H1 (cell line): ENCODE measurements at regions not wholly inside any gene's neighbourhood (a gene's known extent, or its start where the extent isn't known, plus 50 kb on each side); places are given as distances from the start of the nearest gene placed in this dataset.

Experiments used
- CTCF ChIA-PET: fragments of 300-600 bp; sonication (Branson Sonifier 250); formaldehyde crosslinking; loops from one replicate; lab custom pipeline; 2021; ENCODE audit not compliant: partially characterized antibody; lab: Charles Lee
- POLR2A ChIA-PET: fragments of 300-600 bp; sonication (Branson Sonifier 250); formaldehyde crosslinking; loops from one replicate; lab custom pipeline; 2021; ENCODE audit warnings: inconsistent platforms; ENCODE audit not compliant: partially characterized antibody; lab: Charles Lee
- DNase-seq, 2 experiments: peaks; one replicate each; pipeline versions ENCODE4 v3.0.0 to v3.0.0-alpha.2; 2010 to 2022; ENCODE audit warnings: low spot score in 2 of 2, low read depth in 1 of 2, mixed read lengths in 1 of 2
- FAIRE-seq: peaks from 2 replicates; lab custom pipeline; 2011; peaks lifted over from hg19 to GRCh38; lab: Jason Lieb, UNC
- H2AFZ ChIP-seq: 2 replicates; pipeline ENCODE4 v1.8.1; 2012; ENCODE audit warnings: low read length, inconsistent platforms
- H2AK5ac ChIP-seq: 2 replicates; pipeline ENCODE4 v1.6.1; 2013; ENCODE audit warnings: low read depth, low read length
- H2BK120ac ChIP-seq: replicated peaks from 2 replicates; pipeline ENCODE3; 2013; ENCODE audit warnings: low read depth, low read length, inconsistent platforms
- H2BK12ac ChIP-seq: 2 replicates; pipeline ENCODE4 v1.6.1; 2013; ENCODE audit warnings: low read depth, low read length
- H2BK15ac ChIP-seq: 2 replicates; pipeline ENCODE4 v1.6.1; 2013; ENCODE audit warnings: low read length
- H2BK20ac ChIP-seq: 2 replicates; pipeline ENCODE4 v1.6.1; 2013; ENCODE audit warnings: low read length
- H2BK5ac ChIP-seq: 2 replicates; pipeline ENCODE4 v1.6.1; 2013; ENCODE audit warnings: low read depth, low read length
- H3K14ac ChIP-seq: 2 replicates; pipeline ENCODE4 v1.6.1; 2013; ENCODE audit warnings: inconsistent platforms; ENCODE audit not compliant: insufficient read length
- H3K18ac ChIP-seq: 2 replicates; pipeline ENCODE4 v1.6.1; 2013; ENCODE audit warnings: low read length; ENCODE audit errors: extremely low read depth
- H3K23ac ChIP-seq: 2 replicates; pipeline ENCODE4 v1.6.1; 2013; ENCODE audit warnings: inconsistent platforms; ENCODE audit not compliant: insufficient read length
- H3K23me2 ChIP-seq: 2 replicates; pipeline ENCODE4 v1.6.1; 2013; ENCODE audit warnings: low read depth, low read length
- H3K27ac ChIP-seq: 2 replicates; pipeline ENCODE4 v1.6.1; 2011; ENCODE audit warnings: low read depth, low read length, inconsistent platforms
- H3K27me3 ChIP-seq, 4 experiments: replicated peaks in 1 of 4; 1 replicate in 1 of 4; 2 replicates in 3 of 4; pipeline versions ENCODE4 v1.6.1 to v1.8.1; 2011 to 2013; ENCODE audit warnings: low read length in 3 of 4, mild to moderate bottlenecking in 3 of 4, inconsistent platforms in 2 of 4, mixed read lengths in 2 of 4, moderate library complexity in 1 of 4; ENCODE audit not compliant: control insufficient read depth in 3 of 4, insufficient read depth in 3 of 4; ENCODE audit errors: extremely low read depth in 1 of 4
- H3K36me3 ChIP-seq, 4 experiments: 2 replicates each; pipeline versions ENCODE4 v1.6.1 to v1.8.1; 2011 to 2013; ENCODE audit warnings: mild to moderate bottlenecking in 4 of 4, low read length in 3 of 4, moderate library complexity in 2 of 4, control low read depth in 1 of 4, inconsistent platforms in 1 of 4; ENCODE audit not compliant: insufficient read depth in 4 of 4, control insufficient read depth in 2 of 4
- H3K4ac ChIP-seq: replicated peaks from 2 replicates; pipeline ENCODE3; 2013; ENCODE audit warnings: low read length, low read depth, mixed read lengths, inconsistent platforms; ENCODE audit not compliant: insufficient read length
- H3K4me1 ChIP-seq, 4 experiments: replicated peaks in 1 of 4; 1 replicate in 1 of 4; 2 replicates in 3 of 4; pipeline versions ENCODE4 v1.6.1 to v1.8.1; 2011 to 2013; ENCODE audit warnings: low read length in 3 of 4, inconsistent platforms in 2 of 4, mixed read lengths in 1 of 4; ENCODE audit not compliant: insufficient read depth in 4 of 4, control insufficient read depth in 3 of 4
- H3K4me2 ChIP-seq, 2 experiments: 2 replicates each; pipeline versions ENCODE4 v1.6.1 to v1.8.1; 2011 to 2013; ENCODE audit warnings: low read depth in 2 of 2, low read length in 2 of 2, control low read depth in 1 of 2, inconsistent platforms in 1 of 2, mild to moderate bottlenecking in 1 of 2; ENCODE audit not compliant: insufficient read depth in 1 of 2
- H3K4me3 ChIP-seq, 4 experiments: fragments of 200-600, 300-600 bp in 1 of 4; sonication (generic), shearing (Covaris generic), sonication (Bioruptor Twin) in 1 of 4; 2 replicates each; pipeline versions ENCODE4 v1.5.1 to v1.8.1; 2011 to 2016; ENCODE audit warnings: low read length in 4 of 4, low read depth in 3 of 4, control low read depth in 2 of 4, inconsistent platforms in 2 of 4, mild to moderate bottlenecking in 2 of 4, mixed read lengths in 1 of 4, moderate library complexity in 1 of 4; ENCODE audit not compliant: insufficient read depth in 2 of 4; ENCODE audit errors: extremely low read depth in 1 of 4
- H3K56ac ChIP-seq: replicated peaks from 2 replicates; pipeline ENCODE3; 2013; ENCODE audit warnings: low read depth, mild to moderate bottlenecking, mixed read lengths, low read length, inconsistent platforms; ENCODE audit not compliant: insufficient read length
- H3K79me1 ChIP-seq: 2 replicates; pipeline ENCODE4 v1.6.1; 2013; ENCODE audit warnings: low read depth, low read length, control low read depth
- H3K79me2 ChIP-seq, 2 experiments: 2 replicates each; pipeline versions ENCODE4 v1.6.1 to v1.8.1; 2012 to 2013; ENCODE audit warnings: low read length in 2 of 2, mild to moderate bottlenecking in 2 of 2, inconsistent platforms in 1 of 2; ENCODE audit not compliant: insufficient read depth in 2 of 2, control insufficient read depth in 1 of 2
- H3K9ac ChIP-seq, 4 experiments: replicated peaks in 1 of 4; 1 replicate in 1 of 4; 2 replicates in 3 of 4; pipeline versions ENCODE4 v1.6.1 to v1.8.1; 2011 to 2013; ENCODE audit warnings: low read depth in 3 of 4, low read length in 3 of 4, control low read depth in 2 of 4, mild to moderate bottlenecking in 2 of 4, moderate library complexity in 2 of 4, inconsistent platforms in 1 of 4; ENCODE audit errors: extremely low read depth in 1 of 4
- H3K9me3 ChIP-seq, 2 experiments: 2 replicates each; pipeline versions ENCODE4 v1.6.1 to v1.8.1; 2012 to 2013; ENCODE audit warnings: mild to moderate bottlenecking in 2 of 2, moderate library complexity in 2 of 2, control low read depth in 1 of 2, inconsistent platforms in 1 of 2, low read depth in 1 of 2, low read length in 1 of 2, mixed read lengths in 1 of 2; ENCODE audit not compliant: insufficient read depth in 2 of 2
- H4K20me1 ChIP-seq, 2 experiments: replicated peaks in 1 of 2; 2 replicates each; pipeline versions ENCODE3 to v1.8.1; 2011 to 2013; ENCODE audit warnings: inconsistent platforms in 2 of 2, low read length in 2 of 2, mild to moderate bottlenecking in 1 of 2; ENCODE audit not compliant: insufficient read depth in 2 of 2, control insufficient read depth in 1 of 2
- H4K5ac ChIP-seq: 2 replicates; pipeline ENCODE4 v1.6.1; 2013; ENCODE audit warnings: low read length, low read depth, mixed read lengths, inconsistent platforms; ENCODE audit not compliant: insufficient read length
- H4K8ac ChIP-seq: 2 replicates; pipeline ENCODE4 v1.8.0; 2013; ENCODE audit warnings: mild to moderate bottlenecking, moderate library complexity, low read length, inconsistent platforms; ENCODE audit not compliant: insufficient read depth; ENCODE audit errors: extremely low read depth
- H4K91ac ChIP-seq: replicated peaks from 2 replicates; pipeline ENCODE3; 2013; ENCODE audit warnings: low read length, mixed read lengths, inconsistent platforms; ENCODE audit not compliant: insufficient read length
- FOSL1 ChIP-seq: IDR thresholded peaks from 2 replicates; pipeline ENCODE4 v1.6.1; 2011; ENCODE audit warnings: mild to moderate bottlenecking, low read depth, low read length, moderate library complexity; ENCODE audit not compliant: insufficient read depth
- WGBS, 2 experiments: shearing (Covaris generic) in 1 of 2; methylation state at CpG; one replicate each; pipeline versions ENCODE4 v1.1.6 to v1.1.7; 2013 to 2015; ENCODE audit warnings: low lambda C conversion rate in 2 of 2, mixed read lengths in 2 of 2, inconsistent platforms in 1 of 2, low coverage in 1 of 2, missing lambda C conversion rate in 1 of 2; ENCODE audit not compliant: insufficient replicate concordance in 2 of 2, insufficient coverage in 1 of 2, insufficient read length in 1 of 2; ENCODE audit errors: extremely low coverage in 1 of 2, missing lambda C conversion rate in 1 of 2; 5-methylcytosine and 5-hydroxymethylcytosine counted together

DNA sequence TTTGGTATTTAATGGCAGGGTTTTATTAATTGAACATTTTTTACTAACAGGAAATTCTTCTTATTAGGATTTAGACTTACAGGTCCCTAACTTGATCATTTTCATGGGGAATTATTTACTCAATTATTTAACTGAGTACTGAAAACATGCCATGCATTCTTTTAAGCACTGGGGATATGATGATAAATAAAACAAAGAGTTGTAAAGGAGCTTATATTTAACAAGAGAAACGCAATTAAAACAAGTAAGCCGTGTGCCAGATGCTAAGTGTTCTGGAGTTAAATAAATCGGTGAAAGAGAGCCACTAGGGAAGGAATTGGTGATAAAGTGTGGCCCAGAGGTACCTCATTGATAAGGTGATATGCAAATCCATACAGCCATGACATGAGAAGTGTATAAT is 214.2 kb upstream of the HTR1E start:
- H3K4me3 ChIP-seq, result no peak overlapping the region
- 0 out of 2 replicates have a peak overlapping the region, but pooled peaks have one; percentile 11 for H2AFZ ChIP-seq
- H3K36me3 ChIP-seq, result no peaks in the 10 kb centered on the region
- FAIRE-seq (no peak), DNase-seq (no peak)
- H2BK12ac ChIP-seq, result no peak overlapping the region
- no peak overlapping the region for H3K4ac ChIP-seq
- H3K4me2 ChIP-seq, result no peak overlapping the region
- H3K9me3 ChIP-seq, result 0 out of 4 replicates have a peak, but pooled peaks cover 0 to 3% of the 10 kb centered on the region in 2 experiments
- no peak overlapping the region for H4K8ac ChIP-seq
- no peaks in the 10 kb centered on the region for H3K4me1 ChIP-seq
- no peak overlapping the region for H4K5ac ChIP-seq
- CTCF ChIA-PET, result interaction anchor here (1.0 kb wide), 1 partner anchor 133 kb away, joined by 3 read pairs; no protein-coding TSS in a partner anchor
- no peak overlapping the region for H3K14ac ChIP-seq
- WGBS, 2 experiments, result 95% methylated on average over 3 of the region's 3 CpGs; no CpG with 5 or more reads in 1 of the 2 experiments
- H2BK5ac ChIP-seq, result no peak overlapping the region
- H3K27me3 ChIP-seq, result no peaks in the 10 kb centered on the region
- H3K56ac ChIP-seq, result no peak overlapping the region
- TF ChIP-seq FOSL1, result no peak
- H2BK15ac ChIP-seq, result 0 out of 2 replicates have a peak overlapping the region, but pooled peaks have one; percentile 77
- no peaks in the 10 kb centered on the region for H3K79me1 ChIP-seq
- no peak overlapping the region for H2BK120ac ChIP-seq
- no peak overlapping the region for H2AK5ac ChIP-seq
- no peak overlapping the region for H3K27ac ChIP-seq
- no peak overlapping the region for H3K23ac ChIP-seq
- H3K18ac ChIP-seq, result no peak overlapping the region
- no peak overlapping the region for H2BK20ac ChIP-seq
- no peak overlapping the region for H4K91ac ChIP-seq
- H3K9ac ChIP-seq, result no peak overlapping the region
- H4K20me1 ChIP-seq, result no peaks in the 10 kb centered on the region
- H3K79me2 ChIP-seq, result no peaks in the 10 kb centered on the region
- no peaks in the 10 kb centered on the region for H3K23me2 ChIP-seq
- POLR2A ChIA-PET, result no interaction called here
